H1 (cell line): ENCODE measurements at regions not wholly inside any gene's neighbourhood (a gene's known extent, or its start where the extent isn't known, plus 50 kb on each side); places are given as distances from the start of the nearest gene placed in this dataset.

Source experiments
- CBX8 ChIP-seq: fragments of 300-800, 300-1000 bp; sonication (generic); IDR thresholded peaks from 2 replicates; pipeline ENCODE4 v1.7.1; 2016; ENCODE audit warnings: low read depth, low read length, borderline replicate concordance
- SIX5 ChIP-seq: IDR thresholded peaks from 2 replicates; pipeline ENCODE4 v1.6.1; 2011; ENCODE audit warnings: mild to moderate bottlenecking, low read depth, low read length

- TF ChIP-seq SIX5 (no peak), CBX8 (no peak)
Observed at GRCh38 chr13:50340146-50340545, 324.9 kb downstream of the KCNRG start (continued).
